ENCODE measurements at regions not wholly inside any gene's neighbourhood (a gene's known extent, or its start where the extent isn't known, plus 50 kb on each side); places are given as distances from the start of the nearest gene placed in this dataset.

GRCh38 chr18:61755555-61755954 is 137.3 kb downstream of the RNF152 start:
- TF ChIP-seq STAT3 (IDR thresholded peaks at IDR 0.05; ENCODE audit: low read depth, low read length) = no peak
- no peak for TF ChIP-seq POLR2A (IDR thresholded peaks at IDR 0.05; ENCODE audit: low read depth, low read length)
- no peak for TF ChIP-seq HDAC2 (IDR thresholded peaks at IDR 0.05)
- TF ChIP-seq ATF3 (IDR thresholded peaks at IDR 0.05; ENCODE audit: borderline replicate concordance, extremely low read depth, low read depth, low read length) = no peak
- TF ChIP-seq RFX5 (IDR thresholded peaks at IDR 0.05; ENCODE audit: low read depth, low read length) = no peak
- no peak for TF ChIP-seq IRF3 (IDR thresholded peaks at IDR 0.05)
- no peak for TF ChIP-seq RAD21 (IDR thresholded peaks at IDR 0.05; ENCODE audit: insufficient read depth, low read depth, low read length)
- no peak for TF ChIP-seq JUNB (IDR thresholded peaks at IDR 0.05)
- TF ChIP-seq EZH2 (IDR thresholded peaks at IDR 0.05; ENCODE audit: borderline replicate concordance, control insufficient read depth, low read depth, low read length) = no peak
